ENCODE measurements at regions not wholly inside any gene's neighbourhood (a gene's known extent, or its start where the extent isn't known, plus 50 kb on each side); places are given as distances from the start of the nearest gene placed in this dataset.

DNA sequence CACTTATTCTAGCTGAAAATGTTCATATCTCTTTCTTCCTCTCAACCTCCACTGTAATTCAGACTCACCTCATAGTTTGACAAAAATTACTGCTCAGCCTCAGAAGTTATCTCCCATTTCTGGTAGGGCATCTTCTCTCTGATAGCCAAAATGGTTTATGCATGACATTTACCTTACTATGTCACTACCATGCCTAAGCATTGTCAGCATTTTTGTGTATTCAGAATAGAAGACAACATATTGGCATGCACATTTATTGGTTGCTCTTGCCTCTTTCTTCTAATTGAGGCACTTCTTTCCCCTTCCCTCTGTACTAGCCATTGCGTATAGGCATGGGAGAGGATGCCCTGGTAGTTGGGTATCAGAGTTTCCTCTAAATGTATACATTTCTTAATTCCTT is 406.1 kb upstream of the DCC start:
- DNase-seq (ENCODE audit: low spot score): no peak

- DNase-seq (ENCODE audit: low spot score): no peak
Measured at GRCh38 chr18:51936115-51936514, 403.9 kb upstream of the DCC start.

- DNase-seq (ENCODE audit: low spot score): no peak
Measured at GRCh38 chr18:51941999-51942398, 398.0 kb upstream of the DCC start.

GRCh38 chr18:51943281-51943680 is 396.7 kb upstream of the DCC start:
- no peak for DNase-seq (ENCODE audit: low spot score)

- no peak for DNase-seq (ENCODE audit: low spot score)
Measured at GRCh38 chr18:51946946-51947345, 393.1 kb upstream of the DCC start.

GRCh38 chr18:51952844-51953243 is 387.2 kb upstream of the DCC start:
- no peak for DNase-seq (ENCODE audit: low spot score)

- no peak for DNase-seq (ENCODE audit: low spot score)
Measured at GRCh38 chr18:51953521-51953920, 386.5 kb upstream of the DCC start.

DNA sequence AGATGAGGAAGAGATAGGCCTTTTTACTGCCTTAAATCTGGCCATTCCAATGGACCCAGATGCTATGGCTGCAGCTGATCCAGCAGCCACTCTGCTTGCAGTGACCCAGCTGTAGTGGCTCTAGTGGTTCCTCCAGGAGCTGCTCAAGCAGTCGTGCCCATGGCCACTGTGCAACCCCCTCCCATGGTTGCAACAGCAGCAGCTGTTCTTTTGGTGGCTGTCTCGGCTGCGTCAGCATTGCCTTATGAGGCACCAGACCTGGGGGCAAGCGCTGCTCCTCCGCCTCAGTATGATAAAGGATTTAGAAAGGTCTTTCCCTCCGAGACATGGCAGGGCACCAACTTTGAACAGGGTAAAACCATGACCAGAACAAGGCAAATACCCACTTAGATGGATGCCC is 384.9 kb upstream of the DCC start:
- DNase-seq (ENCODE audit: low spot score): no peak

DNA sequence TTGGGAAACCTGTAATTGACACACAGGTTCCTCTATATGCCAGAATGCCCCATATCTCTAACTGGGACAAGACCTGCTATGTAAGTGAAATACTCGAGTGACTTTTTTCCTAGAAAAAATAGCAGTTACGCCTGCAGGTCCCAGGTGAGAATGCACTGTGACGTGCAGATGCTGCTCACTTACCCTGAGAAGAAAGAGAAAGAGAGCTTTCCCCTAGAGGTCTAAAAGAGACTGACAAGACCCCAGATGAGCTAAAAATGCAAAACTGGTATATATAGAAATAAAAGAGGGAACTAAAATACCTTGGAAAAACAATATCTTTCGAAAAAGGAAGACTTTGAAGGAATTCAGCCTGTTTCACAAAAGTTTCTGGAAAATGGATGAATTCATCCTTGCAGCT is 383.0 kb upstream of the DCC start:
- DNase-seq (ENCODE audit: low spot score): no peak

- no peak for DNase-seq (ENCODE audit: low spot score)
Measured at GRCh38 chr18:51980101-51980500, 359.9 kb upstream of the DCC start.

GRCh38 chr18:51988277-51988676 is 351.7 kb upstream of the DCC start:
- no peak for DNase-seq (ENCODE audit: low spot score)

DNA sequence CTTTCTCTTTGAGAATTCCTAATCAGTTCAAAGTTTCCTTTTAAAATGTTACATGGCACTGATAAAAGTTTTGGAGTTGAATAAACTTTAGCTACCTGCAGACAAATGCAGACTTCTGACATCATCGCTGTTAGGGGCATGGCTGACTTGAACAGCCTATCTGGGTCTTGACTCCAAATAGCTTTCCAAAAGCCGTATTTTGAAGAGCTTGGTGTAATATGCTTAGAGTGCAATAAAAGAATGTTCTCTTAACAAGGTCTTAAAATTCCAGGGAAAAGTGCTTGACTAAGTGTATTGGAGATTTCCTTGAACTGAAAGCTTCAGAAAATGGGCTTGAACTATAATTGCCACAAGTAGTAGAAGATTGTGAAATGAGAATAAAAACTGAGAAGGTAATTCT is 342.9 kb upstream of the DCC start:
- no peak for DNase-seq (ENCODE audit: low spot score)

DNA sequence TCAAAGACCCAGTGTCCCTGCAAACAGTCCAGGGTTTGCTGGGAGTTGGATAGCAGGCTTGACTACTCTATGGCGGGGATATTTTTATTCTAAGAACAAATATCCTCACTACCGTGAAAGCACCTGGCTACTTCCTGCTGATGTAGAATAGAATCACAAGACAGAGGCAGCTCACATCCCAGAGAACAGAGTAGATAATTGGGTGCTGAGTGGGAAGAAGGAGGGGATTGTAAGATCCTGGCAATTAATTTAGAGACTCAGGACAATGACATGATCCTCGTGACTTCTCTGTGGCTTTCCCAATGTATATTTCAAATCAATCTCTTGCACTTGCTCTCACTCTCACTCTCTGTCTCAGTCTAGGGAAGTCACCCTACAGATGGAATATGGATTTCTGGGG is 341.9 kb upstream of the DCC start:
- no peak for DNase-seq (ENCODE audit: low spot score)

- DNase-seq (ENCODE audit: low spot score): no peak
Measured at GRCh38 chr18:51998711-51999110, 341.3 kb upstream of the DCC start.

DNA sequence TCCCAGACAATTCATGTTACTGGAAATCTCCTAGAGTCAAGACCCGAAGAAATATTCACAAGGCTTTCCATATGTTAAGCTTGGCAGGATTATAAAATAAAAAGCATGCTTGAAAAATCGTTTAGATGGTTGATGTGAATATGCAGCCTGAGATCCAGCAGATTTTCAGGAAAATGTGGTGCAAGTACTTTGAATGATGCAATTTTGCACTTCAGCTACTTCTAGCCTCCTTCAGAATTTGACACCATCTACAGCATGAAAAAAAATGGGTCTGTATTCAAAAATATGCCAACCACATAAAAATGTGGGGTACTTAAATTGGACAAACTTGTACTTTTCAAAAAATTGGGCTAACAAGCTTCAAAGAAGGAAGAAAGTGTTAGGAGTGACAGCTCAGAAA is 340.6 kb upstream of the DCC start:
- no peak for DNase-seq (ENCODE audit: low spot score)

GRCh38 chr18:52000435-52000834 is 339.6 kb upstream of the DCC start:
- no peak for DNase-seq (ENCODE audit: low spot score)

DNA sequence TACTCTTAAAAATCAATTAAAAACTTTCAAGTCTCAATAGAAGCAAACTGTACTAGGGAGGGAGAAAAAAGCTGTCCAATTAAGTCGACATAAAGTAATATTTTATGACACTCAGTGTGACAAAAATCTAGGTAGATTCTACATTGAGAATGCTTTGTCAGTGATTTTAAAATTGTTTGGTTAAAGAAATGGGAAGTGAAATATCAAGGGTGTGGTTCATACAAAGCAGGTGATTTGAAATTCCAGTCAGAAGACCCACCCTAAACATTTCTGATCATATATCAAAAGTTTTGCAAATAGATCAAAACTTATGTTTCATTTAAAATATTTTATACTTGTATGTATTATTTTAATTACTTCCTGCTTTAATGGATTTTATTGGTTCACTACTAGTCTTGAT is 338.9 kb upstream of the DCC start:
- no peak for DNase-seq (ENCODE audit: low spot score)

GRCh38 chr18:52002600-52002999 is 337.4 kb upstream of the DCC start:
- DNase-seq (ENCODE audit: low spot score): no peak

- no peak for DNase-seq (ENCODE audit: low spot score)
Measured at GRCh38 chr18:52007105-52007504, 332.9 kb upstream of the DCC start.

- DNase-seq (ENCODE audit: low spot score): no peak
Measured at GRCh38 chr18:52008330-52008729, 331.7 kb upstream of the DCC start.

DNA sequence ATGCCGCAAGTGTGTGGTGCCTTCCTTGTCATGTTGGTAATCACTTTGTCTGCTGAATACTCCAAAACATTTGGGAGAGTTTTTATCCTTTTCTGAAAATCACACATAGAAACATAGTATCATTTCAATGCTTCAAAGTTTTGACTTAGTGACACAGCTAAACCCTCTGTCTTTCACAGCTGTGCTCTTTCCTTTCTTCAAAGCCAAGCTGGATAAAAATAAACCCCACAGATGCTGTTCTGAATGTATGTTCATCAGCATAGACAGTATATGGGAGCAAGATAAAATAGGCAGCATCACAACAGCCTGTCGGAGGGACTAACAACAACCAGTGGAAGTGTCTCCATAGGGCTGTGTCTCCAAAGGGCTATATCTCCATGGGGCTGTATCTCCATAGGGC is 331.3 kb upstream of the DCC start:
- no peak for DNase-seq (ENCODE audit: low spot score)

DNA sequence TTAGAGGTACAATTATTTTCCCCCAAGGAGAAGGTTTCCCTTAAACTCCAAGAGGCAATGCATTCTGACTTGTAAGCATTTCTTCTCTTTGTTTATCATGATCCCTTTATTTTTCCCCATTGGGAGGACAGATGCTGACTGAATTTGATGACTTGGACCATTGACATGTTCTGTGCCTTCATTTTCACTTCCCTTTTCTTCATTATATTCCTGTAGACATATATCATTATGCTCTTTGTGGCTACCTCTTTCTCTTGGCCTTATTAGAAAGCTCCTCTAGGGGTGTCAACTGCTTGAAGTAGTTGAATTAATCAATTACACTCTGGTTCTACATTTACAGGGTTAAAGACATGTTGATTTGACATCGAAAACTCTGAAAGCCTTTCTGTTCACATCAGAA is 330.0 kb upstream of the DCC start:
- DNase-seq (ENCODE audit: low spot score): no peak

GRCh38 chr18:52045946-52046675 is 293.9 kb upstream of the DCC start:
- no peak for DNase-seq (ENCODE audit: low spot score)

DNA sequence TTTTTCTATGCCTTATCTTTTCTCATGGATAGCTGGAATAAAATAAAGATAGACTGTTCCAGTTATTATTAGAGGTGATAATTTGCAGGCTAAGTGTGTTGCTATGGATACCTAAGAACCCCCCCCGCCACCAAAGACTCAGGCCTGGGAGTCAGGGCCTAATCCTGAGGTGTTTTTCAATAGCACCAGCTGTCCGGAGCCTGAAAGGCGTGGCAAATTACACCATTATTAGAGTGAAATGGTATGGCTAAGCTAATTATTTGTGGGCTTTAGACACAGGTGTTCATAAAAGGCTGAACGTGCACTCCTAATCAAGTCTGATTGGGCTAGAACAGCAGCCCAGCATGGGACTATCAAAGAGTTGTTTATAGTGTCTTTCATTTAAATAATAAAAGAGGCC is 293.2 kb upstream of the DCC start:
- DNase-seq (ENCODE audit: low spot score): no peak

DNA sequence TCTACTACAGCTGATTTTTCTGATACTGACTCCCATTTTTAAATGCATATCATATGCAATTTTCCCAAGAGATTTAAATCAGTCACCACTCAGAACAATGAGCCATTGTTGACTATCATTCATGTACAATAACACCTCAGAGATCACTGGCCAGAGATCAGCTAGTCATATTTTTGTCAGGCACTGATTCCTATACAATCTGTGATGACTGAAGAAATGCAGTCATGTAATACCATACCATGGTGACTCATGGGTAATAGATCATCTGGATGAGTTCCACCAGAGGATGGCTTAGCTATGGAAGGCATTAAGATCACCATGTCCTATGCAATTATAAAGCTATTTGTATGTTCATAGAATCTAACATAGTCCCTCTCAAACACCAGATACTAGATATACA is 285.7 kb upstream of the DCC start:
- DNase-seq (ENCODE audit: low spot score): no peak

All from CD4-positive, alpha-beta T cell treated with Interleukin-2 at 100 ng/mL for 4 hours (primary cell).